ENCODE measurements at regions not wholly inside any gene's neighbourhood (a gene's known extent, or its start where the extent isn't known, plus 50 kb on each side); places are given as distances from the start of the nearest gene placed in this dataset.

DNA sequence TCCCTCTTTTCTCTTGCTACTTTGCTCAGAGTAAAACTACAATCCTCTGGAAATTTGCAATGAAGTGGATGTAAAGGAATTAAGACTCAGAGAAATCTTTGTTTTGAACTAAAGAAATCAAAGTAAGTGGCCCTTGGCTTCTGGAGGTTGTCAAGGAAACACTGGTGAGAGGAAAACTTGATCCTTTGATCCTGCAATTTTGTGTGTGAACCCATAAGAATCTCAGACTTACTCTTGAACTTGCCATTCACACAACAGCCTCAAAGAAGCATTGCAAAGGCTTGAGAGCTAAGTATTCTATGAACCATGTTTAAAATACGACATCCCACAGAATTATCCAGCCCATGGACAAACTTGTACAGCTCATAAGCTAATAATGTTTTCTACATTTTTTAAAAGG is 827.5 kb downstream of the TAF11L14 start:
- FAIRE-seq: no peak
- DNase-seq (ENCODE audit: low spot score): no peak
- in situ Hi-C loops (cut with HindIII; ENCODE audit: extremely low pct_ligation_motif_present, low pct_unique_long_range_greater_than_20kb) (loop anchor here (10.0 kb wide), 1 partner anchor 233 kb away; no protein-coding TSS in a partner anchor), intact Hi-C loops (cut with micrococcal nuclease; ENCODE audit: unreplicated experiment) (loop anchor here (10.0 kb wide), 1 partner anchor 1143 kb away; no protein-coding TSS in a partner anchor)
- Histone ChIP-seq H3K4me3 (replicated peaks in 1 of 3; ENCODE audit: insufficient read depth in 1 of 3, low read depth in 2 of 3, low read length in 3 of 3) (no peak overlapping the region), H3K9ac (ENCODE audit: insufficient read depth, low read depth, low read length) (no peak overlapping the region), H2AFZ (ENCODE audit: low read length) (no peak overlapping the region), H3K4me1 (ENCODE audit: insufficient read depth, low read length) (no peaks in the 10 kb centered on the region), H3K36me3 (replicated peaks in 1 of 2; ENCODE audit: control insufficient read depth in 1 of 2, insufficient read depth in 2 of 2, low read length in 2 of 2) (no peaks in the 10 kb centered on the region), H3K79me2 (ENCODE audit: insufficient read depth, low read length) (no peaks in the 10 kb centered on the region), H3K27ac (ENCODE audit: extremely low read length, insufficient read depth, low read length) (no peak overlapping the region), H3K27me3 (ENCODE audit: control insufficient read depth in 1 of 2, insufficient read depth in 2 of 2, low read length in 2 of 2) (no peaks in the 10 kb centered on the region), H4K20me1 (ENCODE audit: insufficient read depth, low read length) (no peaks in the 10 kb centered on the region), H3K4me2 (ENCODE audit: low read depth, low read length) (no peak overlapping the region), H3K9me3 (ENCODE audit: low read length) (peaks cover 20% of the 10 kb centered on the region)
- ChIA-PET POLR2A (no interaction called here), CTCF (ENCODE audit: low intra/inter-chr PET ratio, low total read pairs) (no interaction called here)
- BruUV-seq (replicated peaks): no TSS peak
- no peak for ATAC-seq
- TF ChIP-seq, protein P1, sequence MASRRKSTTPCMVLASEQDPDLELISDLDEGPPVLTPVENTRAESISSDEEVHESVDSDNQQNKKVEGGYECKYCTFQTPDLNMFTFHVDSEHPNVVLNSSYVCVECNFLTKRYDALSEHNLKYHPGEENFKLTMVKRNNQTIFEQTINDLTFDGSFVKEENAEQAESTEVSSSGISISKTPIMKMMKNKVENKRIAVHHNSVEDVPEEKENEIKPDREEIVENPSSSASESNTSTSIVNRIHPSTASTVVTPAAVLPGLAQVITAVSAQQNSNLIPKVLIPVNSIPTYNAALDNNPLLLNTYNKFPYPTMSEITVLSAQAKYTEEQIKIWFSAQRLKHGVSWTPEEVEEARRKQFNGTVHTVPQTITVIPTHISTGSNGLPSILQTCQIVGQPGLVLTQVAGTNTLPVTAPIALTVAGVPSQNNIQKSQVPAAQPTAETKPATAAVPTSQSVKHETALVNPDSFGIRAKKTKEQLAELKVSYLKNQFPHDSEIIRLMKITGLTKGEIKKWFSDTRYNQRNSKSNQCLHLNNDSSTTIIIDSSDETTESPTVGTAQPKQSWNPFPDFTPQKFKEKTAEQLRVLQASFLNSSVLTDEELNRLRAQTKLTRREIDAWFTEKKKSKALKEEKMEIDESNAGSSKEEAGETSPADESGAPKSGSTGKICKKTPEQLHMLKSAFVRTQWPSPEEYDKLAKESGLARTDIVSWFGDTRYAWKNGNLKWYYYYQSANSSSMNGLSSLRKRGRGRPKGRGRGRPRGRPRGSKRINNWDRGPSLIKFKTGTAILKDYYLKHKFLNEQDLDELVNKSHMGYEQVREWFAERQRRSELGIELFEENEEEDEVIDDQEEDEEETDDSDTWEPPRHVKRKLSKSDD (CRISPR knock-in tag; IDR thresholded peaks at IDR 0.05; ENCODE audit: low read depth): no peak
- no peak for TF ChIP-seq ZNF703 (CRISPR knock-in tag; IDR thresholded peaks at IDR 0.05; ENCODE audit: borderline replicate concordance)
- TF ChIP-seq SP140L (CRISPR knock-in tag; IDR thresholded peaks at IDR 0.05; ENCODE audit: borderline replicate concordance): no peak
- TF ChIP-seq CCAR2 (optimal IDR thresholded peaks at IDR 0.05; ENCODE audit: low read depth, low read length): no peak
- TF ChIP-seq, protein P2, sequence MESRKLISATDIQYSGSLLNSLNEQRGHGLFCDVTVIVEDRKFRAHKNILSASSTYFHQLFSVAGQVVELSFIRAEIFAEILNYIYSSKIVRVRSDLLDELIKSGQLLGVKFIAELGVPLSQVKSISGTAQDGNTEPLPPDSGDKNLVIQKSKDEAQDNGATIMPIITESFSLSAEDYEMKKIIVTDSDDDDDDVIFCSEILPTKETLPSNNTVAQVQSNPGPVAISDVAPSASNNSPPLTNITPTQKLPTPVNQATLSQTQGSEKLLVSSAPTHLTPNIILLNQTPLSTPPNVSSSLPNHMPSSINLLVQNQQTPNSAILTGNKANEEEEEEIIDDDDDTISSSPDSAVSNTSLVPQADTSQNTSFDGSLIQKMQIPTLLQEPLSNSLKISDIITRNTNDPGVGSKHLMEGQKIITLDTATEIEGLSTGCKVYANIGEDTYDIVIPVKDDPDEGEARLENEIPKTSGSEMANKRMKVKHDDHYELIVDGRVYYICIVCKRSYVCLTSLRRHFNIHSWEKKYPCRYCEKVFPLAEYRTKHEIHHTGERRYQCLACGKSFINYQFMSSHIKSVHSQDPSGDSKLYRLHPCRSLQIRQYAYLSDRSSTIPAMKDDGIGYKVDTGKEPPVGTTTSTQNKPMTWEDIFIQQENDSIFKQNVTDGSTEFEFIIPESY (CRISPR knock-in tag; IDR thresholded peaks at IDR 0.05): no peak
- no peak for TF ChIP-seq ZNF678 (CRISPR knock-in tag; IDR thresholded peaks at IDR 0.05)
- no peak for TF ChIP-seq ZNF724P (CRISPR knock-in tag; IDR thresholded peaks at IDR 0.05; ENCODE audit: borderline replicate concordance)
- TF ChIP-seq RARA (CRISPR knock-in tag; IDR thresholded peaks at IDR 0.05): no peak
- TF ChIP-seq, protein P3, sequence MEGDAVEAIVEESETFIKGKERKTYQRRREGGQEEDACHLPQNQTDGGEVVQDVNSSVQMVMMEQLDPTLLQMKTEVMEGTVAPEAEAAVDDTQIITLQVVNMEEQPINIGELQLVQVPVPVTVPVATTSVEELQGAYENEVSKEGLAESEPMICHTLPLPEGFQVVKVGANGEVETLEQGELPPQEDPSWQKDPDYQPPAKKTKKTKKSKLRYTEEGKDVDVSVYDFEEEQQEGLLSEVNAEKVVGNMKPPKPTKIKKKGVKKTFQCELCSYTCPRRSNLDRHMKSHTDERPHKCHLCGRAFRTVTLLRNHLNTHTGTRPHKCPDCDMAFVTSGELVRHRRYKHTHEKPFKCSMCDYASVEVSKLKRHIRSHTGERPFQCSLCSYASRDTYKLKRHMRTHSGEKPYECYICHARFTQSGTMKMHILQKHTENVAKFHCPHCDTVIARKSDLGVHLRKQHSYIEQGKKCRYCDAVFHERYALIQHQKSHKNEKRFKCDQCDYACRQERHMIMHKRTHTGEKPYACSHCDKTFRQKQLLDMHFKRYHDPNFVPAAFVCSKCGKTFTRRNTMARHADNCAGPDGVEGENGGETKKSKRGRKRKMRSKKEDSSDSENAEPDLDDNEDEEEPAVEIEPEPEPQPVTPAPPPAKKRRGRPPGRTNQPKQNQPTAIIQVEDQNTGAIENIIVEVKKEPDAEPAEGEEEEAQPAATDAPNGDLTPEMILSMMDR (CRISPR knock-in tag; IDR thresholded peaks at IDR 0.05): no peak
- TF ChIP-seq POLR2G (IDR thresholded peaks at IDR 0.05; ENCODE audit: low read depth, low read length): no peak
- no peak for TF ChIP-seq YEATS4 (CRISPR knock-in tag; IDR thresholded peaks at IDR 0.05; ENCODE audit: borderline replicate concordance)
- TF ChIP-seq ZNF780A (CRISPR knock-in tag; IDR thresholded peaks at IDR 0.05): no peak
- TF ChIP-seq GATAD2A (CRISPR knock-in tag; IDR thresholded peaks at IDR 0.05): no peak
- TF ChIP-seq, protein P4, sequence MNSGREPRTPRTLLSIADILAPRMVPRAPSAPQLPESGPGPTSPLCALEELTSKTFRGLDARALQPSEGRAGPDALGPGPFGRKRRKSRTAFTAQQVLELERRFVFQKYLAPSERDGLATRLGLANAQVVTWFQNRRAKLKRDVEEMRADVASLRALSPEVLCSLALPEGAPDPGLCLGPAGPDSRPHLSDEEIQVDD (CRISPR knock-in tag; IDR thresholded peaks at IDR 0.05; ENCODE audit: borderline replicate concordance): no peak
- TF ChIP-seq NFATC3 (CRISPR knock-in tag; IDR thresholded peaks at IDR 0.05): no peak
- no peak for TF ChIP-seq ZFP1 (CRISPR knock-in tag; IDR thresholded peaks at IDR 0.05)
- TF ChIP-seq THYN1 (CRISPR knock-in tag; IDR thresholded peaks at IDR 0.05; ENCODE audit: borderline replicate concordance, low read depth): no peak
- TF ChIP-seq, protein P5, sequence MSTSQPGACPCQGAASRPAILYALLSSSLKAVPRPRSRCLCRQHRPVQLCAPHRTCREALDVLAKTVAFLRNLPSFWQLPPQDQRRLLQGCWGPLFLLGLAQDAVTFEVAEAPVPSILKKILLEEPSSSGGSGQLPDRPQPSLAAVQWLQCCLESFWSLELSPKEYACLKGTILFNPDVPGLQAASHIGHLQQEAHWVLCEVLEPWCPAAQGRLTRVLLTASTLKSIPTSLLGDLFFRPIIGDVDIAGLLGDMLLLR (CRISPR knock-in tag; IDR thresholded peaks at IDR 0.05): no peak
- TF ChIP-seq ZNF263 (CRISPR knock-in tag; IDR thresholded peaks at IDR 0.05): no peak
- no peak for TF ChIP-seq ZNF629 (CRISPR knock-in tag; conservative IDR thresholded peaks at IDR 0.05)
- 8% methylated on average over 1 of the region's 1 CpG for WGBS (ENCODE audit: low lambda C conversion rate)

All from HepG2 (cell line).